Retinal pigment epithelial cell (primary cell): ENCODE measurements at regions not wholly inside any gene's neighbourhood (a gene's known extent, or its start where the extent isn't known, plus 50 kb on each side); places are given as distances from the start of the nearest gene placed in this dataset.

Experiments used
- DNase-seq: peaks from one replicate; pipeline ENCODE4 v3.0.0-alpha.2; 2010; ENCODE audit warnings: low read depth
- H3K4me3 ChIP-seq: 2 replicates; pipeline ENCODE4 v1.5.1; 2011; ENCODE audit warnings: mild to moderate bottlenecking, low read length, control low read depth, moderate library complexity
- CTCF ChIP-seq: conservative IDR thresholded peaks from 2 replicates; pipeline ENCODE4 v1.5.1; 2011; ENCODE audit warnings: low read depth, low read length, control low read depth, inconsistent platforms

GRCh38 chr7:21076574-21076973 is 289.9 kb upstream of the SP8 start:
- H3K4me3 ChIP-seq: no peak overlapping the region
- TF ChIP-seq CTCF: no peak
- no peak for DNase-seq

GRCh38 chr7:21077602-21078001 is 290.9 kb upstream of the SP8 start:
- DNase-seq: no peak
- H3K4me3 ChIP-seq: no peak overlapping the region
- no peak for TF ChIP-seq CTCF

- DNase-seq: no peak
- no peak overlapping the region for H3K4me3 ChIP-seq
- no peak for TF ChIP-seq CTCF
Observed at GRCh38 chr7:21084286-21084685, 297.6 kb upstream of the SP8 start.

- no peak for DNase-seq
- TF ChIP-seq CTCF: no peak
- no peak overlapping the region for H3K4me3 ChIP-seq
Observed at GRCh38 chr7:21086688-21087087, 300.0 kb upstream of the SP8 start.

GRCh38 chr7:21089653-21090052 is 303.0 kb upstream of the SP8 start:
- H3K4me3 ChIP-seq: no peak overlapping the region
- no peak for DNase-seq
- TF ChIP-seq CTCF: no peak

GRCh38 chr7:21092766-21093702 is 306.3 kb upstream of the SP8 start:
- DNase-seq: no peak
- no peak overlapping the region for H3K4me3 ChIP-seq
- no peak for TF ChIP-seq CTCF

- DNase-seq: no peak
- TF ChIP-seq CTCF: no peak
- no peak overlapping the region for H3K4me3 ChIP-seq
Observed at GRCh38 chr7:21094589-21094988, 307.9 kb upstream of the SP8 start.
